GM19438 (cell line): ENCODE measurements at regions not wholly inside any gene's neighbourhood (a gene's known extent, or its start where the extent isn't known, plus 50 kb on each side); places are given as distances from the start of the nearest gene placed in this dataset.
"Not testable (repeated sequence)": the region's sequence is repeated elsewhere in the genome, so short reads cannot be mapped to it uniquely, and the experiment has no call there.

Experiments
- ATAC-seq: cut with Tn5 transposase; IDR thresholded peaks from one replicate; pipeline ENCODE4 v1.9.1; 2021; ENCODE audit warnings: low read depth; ENCODE audit not compliant: unreplicated experiment

GRCh38 chr14:47966076-47966810 lies 290.8 kb upstream of the MDGA2 start:
- no peak for ATAC-seq

DNA sequence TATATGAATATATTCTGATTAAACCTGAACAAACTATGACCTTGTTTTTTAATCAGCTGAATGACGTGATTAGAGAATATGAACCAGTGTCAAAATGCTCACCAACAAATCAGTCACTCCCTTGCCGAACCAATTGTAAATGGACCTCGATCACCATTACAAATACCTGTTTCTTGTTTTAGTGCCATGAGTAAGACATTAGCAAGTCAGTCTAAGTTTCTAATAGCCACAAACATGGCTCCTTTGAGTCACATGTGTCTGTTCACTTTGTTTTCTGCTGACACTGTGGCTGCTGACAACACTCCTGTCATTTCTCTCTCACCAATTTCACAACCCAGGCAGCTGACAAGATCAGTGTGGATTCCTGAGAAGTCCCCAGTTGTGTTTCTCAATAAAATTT lies 286.2 kb upstream of the MDGA2 start:
- ATAC-seq, result no peak

- ATAC-seq, result no peak
Observed at GRCh38 chr14:47959740-47960139, 284.3 kb upstream of the MDGA2 start.

GRCh38 chr14:47949006-47949405 lies 273.6 kb upstream of the MDGA2 start:
- no peak for ATAC-seq

GRCh38 chr14:47935332-47935731 lies 259.9 kb upstream of the MDGA2 start:
- no peak for ATAC-seq

- ATAC-seq, result no peak
Observed at GRCh38 chr14:47929334-47929733, 253.9 kb upstream of the MDGA2 start.

GRCh38 chr14:47921133-47921532 lies 245.7 kb upstream of the MDGA2 start:
- ATAC-seq, result no peak

GRCh38 chr14:47919997-47920396 lies 244.6 kb upstream of the MDGA2 start:
- ATAC-seq, result no peak

DNA sequence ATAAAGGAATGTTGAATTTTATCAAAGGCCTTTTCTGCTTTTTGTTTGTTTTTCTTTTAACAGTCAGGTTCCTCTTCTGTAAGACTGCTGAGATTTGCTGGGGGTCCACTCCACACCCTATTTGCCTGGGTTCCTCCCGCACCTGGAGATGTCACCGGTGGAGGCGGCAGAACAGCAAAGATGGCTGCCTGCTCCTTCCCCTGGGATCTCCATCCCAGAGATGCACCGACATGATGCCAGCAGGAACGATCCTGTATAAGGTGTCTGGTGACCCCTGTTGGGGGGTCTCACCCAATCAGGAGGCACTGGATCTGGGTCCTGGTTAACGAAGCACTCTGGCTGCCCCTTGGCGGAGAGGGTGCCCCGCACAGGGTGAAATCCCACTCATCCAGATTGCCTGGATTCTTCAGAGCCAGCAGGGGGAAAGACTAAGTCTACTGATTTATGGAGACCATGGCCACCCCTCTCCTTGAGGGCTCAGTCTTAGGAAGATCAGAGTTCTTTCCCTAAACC lies 244.0 kb upstream of the MDGA2 start:
- ATAC-seq, result no peak

DNA sequence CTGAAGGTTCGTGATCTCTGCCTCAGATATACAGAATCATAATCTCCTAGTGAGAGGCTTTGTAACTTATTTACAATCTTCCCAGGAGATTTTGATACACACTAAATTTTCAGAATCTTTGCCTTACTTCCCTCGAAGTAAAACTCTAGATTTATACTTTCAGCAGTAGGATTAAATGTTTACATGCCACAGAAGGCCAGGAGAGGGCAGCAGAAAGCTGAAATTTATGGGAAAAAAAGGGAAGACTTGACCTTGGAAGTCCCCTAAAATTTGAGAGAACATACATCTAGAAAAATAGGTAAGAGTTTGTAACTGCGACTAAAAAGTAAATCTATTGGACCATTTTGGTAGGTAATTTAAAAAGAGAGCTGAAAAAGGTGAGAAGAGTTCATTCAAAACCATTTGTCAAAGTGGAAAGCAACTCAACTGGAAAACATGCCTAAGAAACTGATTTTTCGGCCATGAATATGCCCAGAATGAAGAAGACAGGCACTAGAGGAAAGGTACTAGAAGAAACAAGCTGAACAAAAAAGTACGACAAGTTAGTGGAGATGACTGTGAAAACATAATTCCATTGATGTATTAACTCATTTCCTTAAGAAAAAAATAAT lies 242.0 kb upstream of the MDGA2 start:
- no peak for ATAC-seq

DNA sequence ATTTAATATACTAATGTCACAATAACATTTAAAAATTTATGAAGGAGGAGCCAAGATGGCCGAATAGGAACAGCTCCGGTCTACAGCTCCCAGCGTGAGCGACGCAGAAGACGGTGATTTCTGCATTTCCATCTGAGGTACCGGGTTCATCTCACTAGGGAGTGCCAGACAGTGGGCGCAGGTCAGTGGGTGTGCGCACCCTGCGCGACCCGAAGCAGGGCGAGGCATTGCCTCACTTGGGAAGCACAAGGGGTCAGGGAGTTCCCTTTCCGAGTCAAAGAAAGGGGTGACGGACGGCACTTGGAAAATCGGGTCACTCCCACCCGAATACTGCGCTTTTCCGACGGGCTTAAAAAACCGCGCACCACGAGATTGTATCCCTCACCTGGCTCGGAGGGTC lies 225.7 kb upstream of the MDGA2 start:
- not testable (repeated sequence) for ATAC-seq

DNA sequence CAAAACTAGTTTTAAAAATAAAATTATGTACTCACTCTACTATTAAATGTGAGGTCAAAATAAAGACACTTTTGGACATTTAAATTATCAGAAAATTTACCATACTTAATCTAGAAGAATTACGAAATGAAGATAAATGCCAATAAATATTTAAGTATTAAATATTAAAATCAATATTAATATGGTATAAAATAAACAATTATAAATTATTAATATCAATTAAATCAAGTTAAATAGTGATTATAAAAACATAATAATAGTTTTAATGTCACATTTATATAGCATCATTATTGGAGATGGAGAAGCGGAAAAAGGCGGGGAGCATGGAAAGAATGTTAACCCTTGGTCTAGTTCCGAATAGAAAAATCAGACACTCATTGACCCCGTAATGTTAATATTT lies 224.3 kb upstream of the MDGA2 start:
- no peak for ATAC-seq

GRCh38 chr14:47874350-47874749 lies 198.9 kb upstream of the MDGA2 start:
- no peak for ATAC-seq

DNA sequence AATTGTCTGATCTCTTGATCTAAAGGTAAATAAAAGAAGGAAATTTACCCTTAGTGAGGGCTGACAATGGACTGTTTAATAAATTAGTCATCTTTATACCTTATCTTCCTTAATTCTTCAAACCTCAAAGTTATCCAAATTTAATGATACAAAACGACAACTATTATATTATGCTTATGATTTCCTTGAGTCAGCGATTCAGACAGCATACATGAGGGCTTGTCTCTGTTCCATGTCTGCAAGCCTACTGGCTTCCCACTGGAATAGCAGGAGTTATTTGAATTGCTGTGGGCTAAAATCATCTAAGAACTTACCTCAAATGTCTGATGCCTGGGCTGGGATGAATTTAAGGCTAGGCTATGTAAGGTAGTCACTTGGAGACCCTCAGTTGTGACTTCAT lies 197.2 kb upstream of the MDGA2 start:
- ATAC-seq, result no peak

DNA sequence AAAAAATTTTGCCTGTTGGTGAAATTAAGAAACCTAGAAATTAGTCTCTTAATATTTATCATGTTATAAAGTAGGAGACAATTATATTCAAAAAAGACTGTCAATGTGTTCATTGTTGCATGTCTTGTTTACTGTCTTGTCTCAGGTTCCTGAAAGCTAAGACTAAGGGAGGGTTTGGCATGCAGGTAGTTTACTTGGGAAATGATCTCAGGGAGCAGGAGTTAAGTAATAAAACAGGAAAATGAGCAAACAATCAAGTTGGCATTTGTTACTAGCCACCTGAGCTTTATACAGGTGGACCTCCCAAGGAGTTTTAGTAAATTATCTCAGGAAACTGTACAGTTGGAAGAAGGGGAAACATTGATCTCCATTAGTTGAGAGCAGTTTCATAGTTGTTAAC lies 188.0 kb upstream of the MDGA2 start:
- ATAC-seq, result no peak

DNA sequence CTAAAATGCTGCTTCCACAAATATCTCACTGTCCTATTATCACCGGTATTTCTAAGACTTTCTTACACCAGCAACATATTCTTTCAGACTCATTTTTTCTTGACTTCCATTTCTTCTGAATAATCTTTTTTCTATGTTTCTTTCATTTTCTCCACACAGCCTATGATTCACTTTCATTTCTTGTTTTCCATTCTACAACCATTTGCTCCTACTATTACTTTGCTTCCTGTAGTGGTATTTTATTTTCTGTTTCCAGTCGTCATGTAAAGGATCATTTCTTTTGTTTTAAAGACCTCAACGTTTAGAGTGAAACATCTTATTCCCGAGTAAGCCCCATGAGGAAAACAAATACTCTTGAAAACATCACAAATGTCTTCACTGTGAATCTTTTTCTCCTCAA lies 182.2 kb upstream of the MDGA2 start:
- no peak for ATAC-seq

DNA sequence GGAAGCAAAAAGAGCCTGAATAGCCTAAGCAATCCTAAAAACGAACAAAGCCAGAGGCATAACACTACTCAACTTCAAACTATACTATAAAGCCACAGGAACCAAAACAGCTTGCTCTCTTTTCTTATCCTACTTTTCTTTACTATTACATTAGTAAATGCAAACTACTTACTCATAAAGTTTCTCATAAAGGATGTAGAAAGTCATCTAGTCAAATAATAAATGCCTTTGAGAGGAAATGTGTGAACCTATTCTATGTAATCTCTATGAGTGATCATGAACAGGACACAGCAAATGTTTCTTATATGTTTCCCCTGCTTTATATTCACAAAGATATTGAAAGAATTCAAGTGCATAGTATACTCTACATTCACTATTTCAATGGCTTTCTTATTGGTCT lies 176.9 kb upstream of the MDGA2 start:
- no peak for ATAC-seq

GRCh38 chr14:47846008-47846407 lies 170.6 kb upstream of the MDGA2 start:
- no peak for ATAC-seq

- no peak for ATAC-seq
Observed at GRCh38 chr14:47843236-47843635, 167.8 kb upstream of the MDGA2 start.

GRCh38 chr14:47833011-47833410 lies 157.6 kb upstream of the MDGA2 start:
- no peak for ATAC-seq

GRCh38 chr14:47826809-47827208 lies 151.4 kb upstream of the MDGA2 start:
- ATAC-seq, result no peak

DNA sequence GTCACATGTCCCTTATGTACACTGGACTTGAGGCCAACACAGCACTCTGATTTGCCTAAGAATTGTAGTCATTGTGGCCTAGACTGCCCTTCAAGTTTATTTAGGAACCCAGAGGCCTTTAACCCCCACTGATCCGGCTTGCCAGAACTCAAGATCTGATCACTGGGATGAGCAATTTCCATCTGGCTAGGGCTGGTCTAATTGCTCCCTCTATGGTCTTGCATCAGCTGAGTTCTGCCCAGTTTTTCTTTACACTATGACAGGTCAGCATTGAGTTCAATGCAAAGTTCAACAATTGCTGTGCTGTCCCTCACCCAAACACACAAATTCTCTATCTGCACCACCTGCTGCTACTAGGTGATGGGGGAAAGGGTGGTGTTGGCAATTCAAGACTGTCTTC lies 146.9 kb upstream of the MDGA2 start:
- ATAC-seq, result no peak
